Glutamatergic neuron (in vitro differentiated cells): ENCODE measurements at regions not wholly inside any gene's neighbourhood (a gene's known extent, or its start where the extent isn't known, plus 50 kb on each side); places are given as distances from the start of the nearest gene placed in this dataset.

Experiments
- DNase-seq: peaks from one replicate; pipeline ENCODE4 v3.0.0; 2022
- H3K27ac Mint-ChIP-seq: one replicate; pipeline ENCODE4 v1.8.0; 2020; ENCODE audit warnings: mild to moderate bottlenecking, mixed read lengths, inconsistent platforms; ENCODE audit not compliant: unreplicated experiment
- H3K27me3 Mint-ChIP-seq: one replicate; pipeline ENCODE4 v1.8.0; 2020; ENCODE audit warnings: mild to moderate bottlenecking, moderate library complexity, mixed read lengths, inconsistent platforms; ENCODE audit not compliant: unreplicated experiment
- H3K36me3 Mint-ChIP-seq: one replicate; pipeline ENCODE4 v1.8.0; 2020; ENCODE audit warnings: mild to moderate bottlenecking, mixed read lengths, inconsistent platforms; ENCODE audit not compliant: unreplicated experiment
- H3K4me1 Mint-ChIP-seq: one replicate; pipeline ENCODE4 v1.8.0; 2020; ENCODE audit warnings: mild to moderate bottlenecking, low read depth, mixed read lengths, inconsistent platforms; ENCODE audit not compliant: unreplicated experiment
- H3K4me3 Mint-ChIP-seq: one replicate; pipeline ENCODE4 v1.8.0; 2020; ENCODE audit warnings: mild to moderate bottlenecking, mixed read lengths, inconsistent platforms; ENCODE audit not compliant: unreplicated experiment
- H3K9me3 Mint-ChIP-seq: one replicate; pipeline ENCODE4 v1.8.0; 2020; ENCODE audit warnings: mild to moderate bottlenecking, moderate library complexity, mixed read lengths, inconsistent platforms; ENCODE audit not compliant: unreplicated experiment
- CTCF ChIP-seq: fragments of 200-600 bp; sonication (generic); IDR thresholded peaks from one replicate; pipeline ENCODE4 v1.5.0; 2021; ENCODE audit not compliant: partially characterized antibody, unreplicated experiment

GRCh38 chr10:33819206-33819605 is 484.7 kb upstream of the NRP1 start:
- TF ChIP-seq CTCF = no peak
- H3K4me1 Mint-ChIP-seq = no peaks in the 10 kb centered on the region
- no peaks in the 10 kb centered on the region for H3K36me3 Mint-ChIP-seq
- H3K9me3 Mint-ChIP-seq = peaks cover 2% of the 10 kb centered on the region
- no peak for DNase-seq
- H3K4me3 Mint-ChIP-seq = no peak overlapping the region
- no peaks in the 10 kb centered on the region for H3K27me3 Mint-ChIP-seq
- H3K27ac Mint-ChIP-seq = no peak overlapping the region

DNA sequence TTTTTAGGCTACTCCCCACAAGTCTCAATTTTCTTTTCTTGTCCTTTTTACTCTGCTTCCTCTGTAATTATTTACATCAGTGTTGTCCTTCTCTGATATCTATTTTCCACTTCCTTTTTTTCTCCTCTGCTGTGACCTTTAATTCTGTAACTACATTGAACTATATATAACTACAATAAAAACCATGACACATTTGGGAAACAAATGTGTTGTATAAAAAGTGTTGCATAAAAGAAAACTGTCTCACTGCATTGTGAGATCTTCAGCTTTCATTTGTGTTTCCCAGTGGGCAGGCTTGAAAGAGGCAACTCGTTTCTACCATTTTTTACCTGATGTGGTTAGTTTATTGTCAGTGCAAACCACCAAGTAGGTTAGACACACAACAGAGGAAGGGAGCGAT is 483.9 kb upstream of the NRP1 start:
- H3K4me1 Mint-ChIP-seq = no peaks in the 10 kb centered on the region
- no peak overlapping the region for H3K27ac Mint-ChIP-seq
- no peak overlapping the region for H3K4me3 Mint-ChIP-seq
- DNase-seq = no peak
- no peak for TF ChIP-seq CTCF
- H3K36me3 Mint-ChIP-seq = peaks cover 3% of the 10 kb centered on the region
- H3K27me3 Mint-ChIP-seq = no peaks in the 10 kb centered on the region
- peaks cover 2% of the 10 kb centered on the region for H3K9me3 Mint-ChIP-seq

GRCh38 chr10:33817605-33818004 is 483.1 kb upstream of the NRP1 start:
- no peak for TF ChIP-seq CTCF
- no peak for DNase-seq
- Mint-ChIP-seq H3K27ac (no peak overlapping the region), H3K4me3 (no peak overlapping the region), H3K36me3 (peaks cover 6% of the 10 kb centered on the region), H3K9me3 (peaks cover 2% of the 10 kb centered on the region), H3K4me1 (no peaks in the 10 kb centered on the region), H3K27me3 (no peaks in the 10 kb centered on the region)

DNA sequence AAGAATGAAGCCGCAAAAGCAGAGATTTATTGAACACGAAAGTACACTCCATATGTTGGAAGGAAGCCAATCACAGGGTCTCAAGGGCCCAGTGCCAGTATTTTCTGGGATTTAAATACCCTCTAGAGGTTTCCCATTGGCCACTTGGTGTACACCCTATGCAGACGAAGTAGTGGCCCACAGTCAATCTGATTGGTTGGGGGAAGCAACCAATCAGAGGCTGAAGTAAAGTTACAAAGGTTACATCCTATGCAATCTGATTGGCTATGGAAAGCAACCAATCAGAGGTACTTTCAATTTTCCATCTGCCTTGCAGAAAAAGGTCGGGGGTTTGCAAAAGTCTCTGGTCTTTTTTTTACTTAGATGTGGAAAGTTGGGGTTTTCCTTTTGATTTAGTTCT is 481.3 kb upstream of the NRP1 start:
- no peaks in the 10 kb centered on the region for H3K27me3 Mint-ChIP-seq
- H3K9me3 Mint-ChIP-seq = peaks cover 2% of the 10 kb centered on the region
- no peaks in the 10 kb centered on the region for H3K4me1 Mint-ChIP-seq
- no peak for TF ChIP-seq CTCF
- no peak overlapping the region for H3K27ac Mint-ChIP-seq
- no peak overlapping the region for H3K4me3 Mint-ChIP-seq
- no peak for DNase-seq
- peaks cover 6% of the 10 kb centered on the region for H3K36me3 Mint-ChIP-seq

- no peak overlapping the region for H3K27ac Mint-ChIP-seq
- H3K4me1 Mint-ChIP-seq = no peaks in the 10 kb centered on the region
- H3K36me3 Mint-ChIP-seq = peaks cover 6% of the 10 kb centered on the region
- DNase-seq = no peak
- no peaks in the 10 kb centered on the region for H3K27me3 Mint-ChIP-seq
- TF ChIP-seq CTCF = no peak
- H3K4me3 Mint-ChIP-seq = no peak overlapping the region
- peaks cover 2% of the 10 kb centered on the region for H3K9me3 Mint-ChIP-seq
Measured at GRCh38 chr10:33813871-33814270, 479.4 kb upstream of the NRP1 start.
